GM20431 (cell line): ENCODE measurements at regions not wholly inside any gene's neighbourhood (a gene's known extent, or its start where the extent isn't known, plus 50 kb on each side); places are given as distances from the start of the nearest gene placed in this dataset.
"Not testable (repeated sequence)": the region's sequence is repeated elsewhere in the genome, so short reads cannot be mapped to it uniquely, and the experiment has no call there.

Source experiments
- in situ Hi-C: fragments of 300-500 bp; cut with MseI, MboI; formaldehyde crosslinking; loops from one replicate; pipeline ENCODE4 v1.15.0; 2020; ENCODE audit warnings: low sequenced_read_pairs; ENCODE audit not compliant: unreplicated experiment

DNA sequence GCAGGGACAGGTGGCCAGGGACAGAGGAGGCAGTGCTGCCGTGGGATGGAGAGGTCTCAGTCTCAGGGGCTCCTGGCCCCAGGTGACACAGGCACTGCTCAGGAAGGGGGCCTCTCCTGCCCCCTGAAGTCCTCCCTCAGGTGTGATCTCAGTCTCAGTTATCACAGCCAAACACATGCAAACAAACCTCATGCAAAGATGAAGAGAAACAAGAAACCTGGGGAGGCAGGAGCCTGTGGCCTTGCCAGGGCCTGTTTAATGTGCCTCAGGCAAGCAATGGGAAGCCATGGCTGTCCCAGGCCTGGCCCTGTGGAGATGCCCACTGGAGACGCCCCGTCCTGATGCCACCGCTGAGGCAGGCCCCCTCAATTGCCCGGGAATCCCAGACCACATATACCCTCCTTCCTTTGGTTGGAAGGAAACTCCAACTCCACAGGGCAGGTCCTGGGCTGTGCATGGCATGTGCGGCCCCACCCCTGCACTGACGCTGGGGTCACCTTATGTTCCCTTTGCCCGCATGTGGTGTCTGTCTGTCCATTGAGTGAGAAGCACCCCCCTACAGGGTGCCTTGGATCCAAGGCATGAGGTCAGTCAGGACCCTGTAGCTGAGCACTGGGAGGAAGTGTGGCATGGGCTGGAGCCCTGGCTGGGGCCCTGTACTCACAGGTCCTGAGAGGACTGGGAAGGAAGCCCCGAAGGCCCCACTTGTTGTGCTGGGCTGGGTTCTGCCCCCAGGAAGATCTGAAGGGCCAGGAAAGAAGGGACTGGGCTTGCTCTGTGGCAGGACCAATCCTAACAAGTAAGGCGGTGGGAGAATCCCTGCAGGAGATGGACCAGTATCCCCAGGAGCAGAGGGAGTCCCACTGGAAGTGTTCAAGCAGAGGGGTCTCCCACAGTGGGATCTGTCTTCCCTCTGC lies 68.8 kb upstream of the RAB6C start:
- in situ Hi-C loops, result no loop called here

- in situ Hi-C loops, result no loop called here
Observed at GRCh38 chr2:129911363-129912065, 68.0 kb upstream of the RAB6C start.

DNA sequence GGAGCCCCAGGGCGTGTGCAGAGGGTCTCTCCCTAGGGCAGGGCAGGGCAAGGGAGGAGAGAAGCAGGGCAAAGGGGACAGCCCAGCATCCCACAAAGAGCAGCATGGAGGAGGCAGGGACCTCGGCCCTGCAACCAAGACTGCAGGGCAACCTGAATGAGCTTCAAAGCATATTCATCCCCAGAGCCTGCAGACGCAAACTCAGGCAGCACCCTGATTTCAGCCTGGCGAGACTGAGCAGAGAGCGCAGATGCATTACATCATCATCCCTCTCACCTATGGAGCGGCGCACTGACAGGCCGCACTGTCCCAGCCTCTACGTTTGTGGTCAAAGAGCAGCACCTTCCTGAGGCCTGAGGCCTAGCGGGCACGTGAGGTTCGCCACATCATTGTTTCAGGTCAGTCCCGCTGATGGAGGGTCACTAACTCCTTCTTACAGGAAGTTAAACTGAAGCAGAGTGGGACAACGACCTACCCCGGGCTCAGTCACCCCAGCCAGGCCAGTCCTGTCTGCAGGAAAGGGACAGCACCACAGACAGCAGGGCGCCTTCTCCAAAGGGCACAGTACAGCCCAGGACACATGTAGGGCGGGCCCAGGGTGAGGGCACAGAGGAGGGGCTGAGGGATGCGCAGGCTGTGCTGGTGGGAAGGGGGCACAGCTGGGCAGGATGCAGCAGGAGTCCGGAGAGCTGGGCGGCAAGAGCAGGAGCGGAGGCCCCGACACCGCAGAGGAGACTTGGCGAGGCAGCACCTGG lies 67.2 kb upstream of the RAB6C start:
- in situ Hi-C loops, result no loop called here

- in situ Hi-C loops, result no loop called here
Observed at GRCh38 chr2:129912871-129913694, 66.4 kb upstream of the RAB6C start.

DNA sequence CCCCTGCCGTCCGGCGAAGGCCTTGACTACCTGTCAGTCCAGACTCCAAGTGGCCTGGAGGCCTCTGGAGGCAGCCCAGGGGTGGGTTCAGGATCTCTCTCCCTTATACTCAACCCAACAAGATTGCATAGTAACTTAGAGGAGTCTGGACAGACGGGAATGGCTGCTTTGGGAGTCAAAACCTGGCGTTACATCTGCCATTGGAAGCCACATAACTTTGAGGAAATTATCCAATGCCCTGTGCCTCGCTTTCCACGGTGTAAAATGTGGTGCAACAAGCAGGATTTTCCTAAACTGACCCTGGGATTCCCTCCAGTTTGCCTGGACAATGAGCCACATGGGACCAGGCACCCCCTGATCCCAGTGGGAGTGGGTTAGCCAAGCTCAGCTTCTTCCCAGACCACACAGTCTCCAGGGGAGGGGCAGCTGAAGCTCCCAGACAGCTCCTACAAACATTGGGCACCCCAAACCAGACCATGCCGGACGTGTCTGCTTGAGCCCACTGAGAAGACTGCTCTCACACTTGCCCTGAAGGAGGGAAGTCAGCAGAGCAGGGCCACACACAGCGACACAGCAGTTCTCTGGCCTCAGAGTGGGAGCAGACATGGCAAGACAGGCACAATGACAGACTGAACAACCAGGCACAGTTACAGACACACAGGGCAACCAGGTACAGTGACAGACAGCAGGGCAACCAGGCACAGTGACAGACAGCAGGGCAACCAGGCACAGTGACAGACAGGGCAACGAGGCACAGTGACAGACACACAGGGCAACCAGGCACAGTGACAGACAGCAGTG lies 65.6 kb upstream of the RAB6C start:
- in situ Hi-C loops, result no loop called here

DNA sequence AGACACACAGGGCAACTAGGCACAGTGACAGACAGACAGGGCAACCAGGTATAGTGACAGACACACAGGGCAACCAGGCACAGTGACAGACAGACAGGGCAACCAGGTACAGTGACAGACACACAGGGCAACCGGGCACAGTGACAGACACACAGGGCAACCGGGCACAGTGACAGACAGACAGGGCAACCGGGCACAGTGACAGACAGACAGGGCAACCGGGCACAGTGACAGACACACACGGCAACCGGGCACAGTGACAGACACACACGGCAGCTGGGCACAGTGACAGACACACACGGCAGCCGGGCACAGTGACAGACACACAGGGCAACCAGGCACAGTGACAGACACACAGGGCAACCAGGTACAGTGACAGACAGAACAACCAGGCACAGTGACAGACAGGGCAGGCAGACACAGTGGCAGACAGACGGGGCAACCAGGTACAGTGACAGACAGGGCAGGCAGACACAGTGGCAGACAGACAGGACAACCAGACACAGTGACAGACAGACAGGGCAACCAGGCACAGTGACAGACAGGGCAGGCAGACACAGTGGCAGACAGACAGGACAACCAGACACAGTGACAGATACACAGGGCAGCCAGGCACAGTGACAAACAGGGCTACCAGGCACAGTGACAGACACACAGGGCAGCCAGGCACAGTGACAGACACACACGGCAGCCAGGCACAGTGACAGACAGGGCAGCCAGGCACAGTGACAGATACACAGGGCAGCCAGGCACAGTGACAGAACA lies 64.7 kb upstream of the RAB6C start:
- in situ Hi-C loops, result no loop called here

- in situ Hi-C loops, result no loop called here
Observed at GRCh38 chr2:129915303-129915840, 64.1 kb upstream of the RAB6C start.

DNA sequence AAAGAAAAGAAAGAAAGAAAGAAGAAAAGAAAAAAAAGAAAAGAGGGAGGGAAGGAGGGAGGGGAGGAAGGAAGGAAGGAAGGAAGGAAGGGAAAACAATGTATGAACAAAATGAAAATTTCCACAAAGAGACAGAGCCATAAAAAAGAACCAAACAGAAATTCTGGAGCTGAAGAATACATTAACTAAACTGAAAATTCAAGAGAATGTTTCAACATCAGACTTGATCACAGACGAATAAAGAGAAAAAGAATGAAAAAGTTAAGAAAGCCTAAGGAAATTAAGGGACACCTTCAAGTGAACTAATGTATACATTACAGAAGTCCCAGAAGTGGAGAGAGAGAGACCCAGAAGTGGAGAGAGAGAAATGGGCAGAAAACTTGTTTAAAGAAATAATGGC lies 60.9 kb upstream of the RAB6C start:
- in situ Hi-C loops, result no loop called here

- in situ Hi-C loops, result no loop called here
Observed at GRCh38 chr2:129922571-129923264, 56.7 kb upstream of the RAB6C start.

- in situ Hi-C loops, result no loop called here
Observed at GRCh38 chr2:129923265-129924091, 56.0 kb upstream of the RAB6C start.

- in situ Hi-C loops, result not testable (repeated sequence)
Observed at GRCh38 chr2:129924115-129924514, 55.4 kb upstream of the RAB6C start.

GRCh38 chr2:129925381-129925780 lies 54.1 kb upstream of the RAB6C start:
- in situ Hi-C loops, result loop anchor here (25.0 kb wide), 1 partner anchor 412 kb away; the partner anchor contains the start of gene IMP4

- in situ Hi-C loops, result loop anchor here (25.0 kb wide), 1 partner anchor 410 kb away; the partner anchor contains the start of gene IMP4
Observed at GRCh38 chr2:129927696-129928095, 51.8 kb upstream of the RAB6C start.

- in situ Hi-C loops, result loop anchor here (25.0 kb wide), 1 partner anchor 408 kb away; the partner anchor contains the start of gene IMP4
Observed at GRCh38 chr2:129929321-129930290, 49.9 kb upstream of the RAB6C start.
